ENCODE measurements at regions not wholly inside any gene's neighbourhood (a gene's known extent, or its start where the extent isn't known, plus 50 kb on each side); places are given as distances from the start of the nearest gene placed in this dataset.

GRCh38 chr2:240376739-240377138 lies 58.7 kb upstream of the GPC1 start:
- H3K4me1 Mint-ChIP-seq (ENCODE audit: low read depth): peaks cover 39% of the 10 kb centered on the region
- no peaks in the 10 kb centered on the region for H3K27me3 Mint-ChIP-seq (ENCODE audit: low read depth)
- DNase-seq (ENCODE audit: low spot score): no peak
- peaks cover 1% of the 10 kb centered on the region for H3K36me3 Mint-ChIP-seq (ENCODE audit: low read depth)
- TF ChIP-seq CTCF (IDR thresholded peaks at IDR 0.05): no peak
- no peak overlapping the region for H3K4me3 Mint-ChIP-seq (ENCODE audit: unreplicated experiment)
- no peak overlapping the region for H3K27ac Mint-ChIP-seq (ENCODE audit: unreplicated experiment)
- peaks cover 12% of the 10 kb centered on the region for H3K9me3 Mint-ChIP-seq (ENCODE audit: low read depth)

- H3K27me3 Mint-ChIP-seq (ENCODE audit: low read depth): no peaks in the 10 kb centered on the region
- no peak for TF ChIP-seq CTCF (IDR thresholded peaks at IDR 0.05)
- peaks cover 1% of the 10 kb centered on the region for H3K36me3 Mint-ChIP-seq (ENCODE audit: low read depth)
- peak overlapping the region; percentile 8 for H3K27ac Mint-ChIP-seq (ENCODE audit: unreplicated experiment)
- H3K4me1 Mint-ChIP-seq (ENCODE audit: low read depth): peaks cover 37% of the 10 kb centered on the region
- H3K4me3 Mint-ChIP-seq (ENCODE audit: unreplicated experiment): no peak overlapping the region
- peaks cover 12% of the 10 kb centered on the region for H3K9me3 Mint-ChIP-seq (ENCODE audit: low read depth)
- DNase-seq (ENCODE audit: low spot score): no peak
These were observed 58.1 kb upstream of the GPC1 start for GRCh38 chr2:240377366-240377765.

GRCh38 chr2:240379089-240379636 lies 56.3 kb upstream of the GPC1 start:
- H3K4me1 Mint-ChIP-seq (ENCODE audit: low read depth): peaks cover 21% of the 10 kb centered on the region
- H3K9me3 Mint-ChIP-seq (ENCODE audit: low read depth): peaks cover 12% of the 10 kb centered on the region
- no peaks in the 10 kb centered on the region for H3K27me3 Mint-ChIP-seq (ENCODE audit: low read depth)
- no peak for DNase-seq (ENCODE audit: low spot score)
- H3K27ac Mint-ChIP-seq (ENCODE audit: unreplicated experiment): no peak overlapping the region
- H3K4me3 Mint-ChIP-seq (ENCODE audit: unreplicated experiment): no peak overlapping the region
- no peak for TF ChIP-seq CTCF (IDR thresholded peaks at IDR 0.05)
- peaks cover 1% of the 10 kb centered on the region for H3K36me3 Mint-ChIP-seq (ENCODE audit: low read depth)

- Mint-ChIP-seq H3K4me3 (ENCODE audit: unreplicated experiment) (no peak overlapping the region), H3K27me3 (ENCODE audit: low read depth) (no peaks in the 10 kb centered on the region), H3K27ac (ENCODE audit: unreplicated experiment) (no peak overlapping the region), H3K9me3 (ENCODE audit: low read depth) (peaks cover 12% of the 10 kb centered on the region), H3K36me3 (ENCODE audit: low read depth) (peaks cover 1% of the 10 kb centered on the region), H3K4me1 (ENCODE audit: low read depth) (peaks cover 18% of the 10 kb centered on the region)
- DNase-seq (ENCODE audit: low spot score): peak; percentile 67
- no peak for TF ChIP-seq CTCF (IDR thresholded peaks at IDR 0.05)
These were observed 52.2 kb upstream of the GPC1 start for GRCh38 chr2:240383099-240383758.

GRCh38 chr2:240383871-240384700 lies 51.4 kb upstream of the GPC1 start:
- H3K36me3 Mint-ChIP-seq (ENCODE audit: low read depth): peaks cover 1% of the 10 kb centered on the region

More at GRCh38 chr2:240383871-240384700, 51.4 kb upstream of the GPC1 start:
- Mint-ChIP-seq H3K9me3 (ENCODE audit: low read depth) (peaks cover 12% of the 10 kb centered on the region), H3K27me3 (ENCODE audit: low read depth) (no peaks in the 10 kb centered on the region), H3K4me3 (ENCODE audit: unreplicated experiment) (no peak overlapping the region), H3K4me1 (ENCODE audit: low read depth) (peaks cover 18% of the 10 kb centered on the region), H3K27ac (ENCODE audit: unreplicated experiment) (no peak overlapping the region)
- TF ChIP-seq CTCF (IDR thresholded peaks at IDR 0.05): no peak
- peak; percentile 89 for DNase-seq (ENCODE audit: low spot score)
